CD4-positive, alpha-beta T cell treated with Interferon gamma for 1 hour (primary cell): ENCODE measurements at regions not wholly inside any gene's neighbourhood (a gene's known extent, or its start where the extent isn't known, plus 50 kb on each side); places are given as distances from the start of the nearest gene placed in this dataset.

Source experiments
- DNase-seq: peaks from one replicate; pipeline ENCODE4 v3.0.0-alpha.2; 2020

DNA sequence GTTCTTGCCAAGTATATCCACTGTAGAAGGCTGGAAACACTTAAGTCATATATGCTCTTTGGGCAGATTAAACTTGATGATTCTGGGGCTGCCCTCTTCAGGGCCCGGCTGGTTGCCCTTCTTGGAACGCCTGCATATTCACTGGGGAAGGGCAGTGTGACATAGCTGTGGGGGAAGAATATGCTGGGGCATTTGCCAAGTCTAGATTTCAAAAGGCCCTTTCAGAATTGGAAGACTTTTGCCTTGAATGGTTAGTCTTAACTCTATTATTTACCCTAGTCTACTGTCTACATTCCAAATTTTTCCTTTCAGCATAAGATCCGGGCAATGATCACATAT, 161.2 kb upstream of the PITX1 start:
- no peak for DNase-seq

DNA sequence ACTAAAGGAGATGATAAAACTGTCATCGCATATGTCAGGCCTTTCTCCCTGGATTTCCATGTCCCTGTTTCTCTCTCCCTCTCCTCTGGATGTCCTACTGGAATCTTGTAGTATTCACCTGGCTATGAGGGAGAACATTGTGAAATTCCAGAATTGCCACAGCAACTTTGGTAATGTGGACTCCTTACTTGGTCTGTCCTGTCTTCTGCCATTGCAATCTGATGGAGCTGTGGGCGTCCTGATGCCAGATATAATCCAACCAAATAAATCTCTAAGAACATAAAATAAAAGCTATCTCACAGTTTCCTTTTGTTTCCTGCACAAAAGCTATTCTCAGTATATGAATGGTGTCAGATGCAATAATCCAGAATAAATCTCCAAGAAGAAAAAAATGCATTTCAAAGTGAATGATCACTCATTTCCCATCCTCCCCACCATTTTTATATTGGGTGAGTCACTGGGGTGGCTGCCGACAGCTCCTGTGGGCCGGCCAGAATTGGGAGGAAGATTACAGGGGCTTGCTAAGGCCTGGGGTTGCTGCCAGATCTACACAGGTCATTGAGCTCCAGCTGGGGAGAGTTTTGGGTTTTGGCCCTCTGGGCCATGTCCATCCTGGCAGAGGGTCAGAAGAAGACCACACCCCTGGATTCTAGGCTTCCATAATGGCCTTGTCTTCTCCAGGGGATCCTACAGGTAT, 160.7 kb upstream of the PITX1 start:
- DNase-seq, result no peak

DNA sequence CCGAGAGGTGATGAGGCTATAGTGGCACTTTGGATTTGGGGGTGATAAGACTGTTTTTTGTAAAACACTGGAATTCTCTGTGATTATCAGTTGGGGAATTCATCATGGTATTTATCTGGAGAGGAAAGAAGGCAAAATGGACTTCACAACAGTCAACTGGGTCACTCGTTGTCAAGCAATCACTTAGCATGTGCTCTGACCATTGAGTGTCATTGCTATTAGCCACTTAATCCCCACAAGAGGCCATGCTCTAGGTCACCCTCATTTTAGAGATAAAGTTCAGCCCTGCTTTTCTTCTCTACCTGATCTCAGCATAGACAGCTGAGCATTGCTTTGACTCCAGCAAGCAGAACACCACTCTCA, 160.1 kb upstream of the PITX1 start:
- DNase-seq, result no peak

DNA sequence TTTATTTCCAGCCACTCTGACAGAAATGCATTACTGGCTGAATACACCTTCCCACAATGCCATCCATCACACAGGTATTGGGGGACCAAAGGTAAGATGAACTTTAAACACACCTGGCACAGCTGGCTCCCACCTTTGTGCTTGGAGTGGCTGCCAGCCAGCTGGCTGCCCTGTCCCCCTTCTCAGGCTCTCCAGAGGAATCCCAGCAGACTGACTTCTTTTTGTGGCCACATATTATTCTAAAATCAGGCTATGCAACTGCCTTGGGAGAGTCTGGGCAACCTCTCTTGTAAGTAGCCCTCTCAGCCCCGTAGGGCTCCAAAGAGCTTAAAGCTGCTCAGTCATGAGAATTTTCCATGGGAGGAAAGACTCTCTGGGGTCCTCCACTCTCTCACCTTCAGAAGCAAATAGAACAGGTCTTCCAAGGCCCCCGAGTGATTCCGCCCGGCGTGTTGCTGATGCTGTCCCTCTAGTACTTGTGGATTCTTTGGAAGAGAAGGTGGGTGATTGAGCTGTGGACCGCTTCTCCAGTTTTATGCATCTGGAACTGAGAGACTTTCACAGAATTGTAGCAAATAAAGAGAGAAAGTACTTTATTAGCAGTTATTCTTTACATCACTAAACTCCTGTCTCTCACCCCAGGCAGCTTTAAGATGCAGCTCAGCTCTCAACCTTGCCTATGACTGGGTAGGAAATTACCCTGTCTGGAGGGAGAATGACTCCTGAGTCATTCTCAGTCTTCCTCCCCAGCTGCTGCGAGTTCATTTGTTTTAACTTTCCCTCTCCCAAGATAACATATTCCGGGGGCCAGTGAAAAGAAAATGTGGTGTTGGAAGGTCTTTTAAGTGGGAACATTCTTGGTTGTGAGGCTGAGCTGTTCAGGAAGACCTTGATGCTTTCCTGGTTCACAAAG, 159.4 kb upstream of the PITX1 start:
- no peak for DNase-seq

DNA sequence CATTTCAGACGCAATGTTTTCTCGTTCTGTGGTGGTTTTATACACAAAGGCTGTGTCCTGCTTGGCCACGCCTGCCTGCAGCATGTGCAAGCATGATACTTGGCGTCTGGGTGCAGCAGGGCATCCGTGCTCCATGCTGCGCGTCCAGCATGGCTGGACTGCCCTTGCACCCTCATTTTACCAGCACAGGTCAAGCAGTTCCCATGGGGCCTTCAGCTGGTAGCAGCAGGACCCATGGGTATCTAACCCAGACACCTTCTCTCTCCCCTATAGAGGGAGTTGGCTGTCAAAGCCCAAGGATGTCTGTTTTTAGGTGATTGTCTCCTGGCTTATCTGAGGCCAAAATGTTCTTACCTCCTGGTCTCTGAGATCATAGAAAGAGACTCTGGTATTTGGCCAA, 158.3 kb upstream of the PITX1 start:
- no peak for DNase-seq

DNA sequence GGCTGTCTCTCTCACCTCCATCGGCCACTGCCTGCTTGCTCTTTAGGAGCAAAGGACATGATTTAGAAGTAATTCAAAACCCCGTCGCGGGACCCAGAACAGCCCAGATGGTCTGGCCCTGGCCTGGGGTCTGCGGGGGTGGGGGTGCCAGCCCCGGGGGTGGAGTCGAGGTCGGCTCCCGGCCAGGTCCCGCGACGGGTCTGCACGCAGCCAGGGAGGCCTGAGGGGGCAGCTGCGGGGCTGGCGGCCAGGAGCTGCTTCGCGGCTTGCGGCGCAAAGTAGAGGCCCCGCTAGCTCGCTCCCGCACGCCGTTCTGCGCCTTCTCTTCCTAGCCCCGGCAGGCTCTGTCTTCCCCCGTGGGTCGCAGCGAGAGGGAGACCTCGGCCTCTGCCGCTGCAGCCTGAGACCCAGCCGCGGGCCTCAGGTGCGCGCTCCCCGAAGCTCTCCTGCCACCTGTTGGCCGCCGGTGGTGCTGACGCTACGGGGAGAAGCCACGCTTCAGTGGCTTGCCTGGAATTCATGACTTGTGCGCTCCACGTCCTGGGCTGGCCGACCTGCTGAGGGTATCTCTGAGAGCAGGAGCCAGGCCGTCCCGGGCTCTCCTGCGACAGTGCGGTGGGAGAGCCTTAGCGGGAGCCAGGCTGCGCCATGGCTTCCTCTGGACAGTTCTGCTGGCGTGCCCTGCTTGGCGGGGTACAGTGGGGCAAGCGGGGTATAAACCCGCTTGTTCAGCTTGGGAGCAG, 157.2 kb upstream of the PITX1 start:
- DNase-seq, result peak; percentile 63

DNA sequence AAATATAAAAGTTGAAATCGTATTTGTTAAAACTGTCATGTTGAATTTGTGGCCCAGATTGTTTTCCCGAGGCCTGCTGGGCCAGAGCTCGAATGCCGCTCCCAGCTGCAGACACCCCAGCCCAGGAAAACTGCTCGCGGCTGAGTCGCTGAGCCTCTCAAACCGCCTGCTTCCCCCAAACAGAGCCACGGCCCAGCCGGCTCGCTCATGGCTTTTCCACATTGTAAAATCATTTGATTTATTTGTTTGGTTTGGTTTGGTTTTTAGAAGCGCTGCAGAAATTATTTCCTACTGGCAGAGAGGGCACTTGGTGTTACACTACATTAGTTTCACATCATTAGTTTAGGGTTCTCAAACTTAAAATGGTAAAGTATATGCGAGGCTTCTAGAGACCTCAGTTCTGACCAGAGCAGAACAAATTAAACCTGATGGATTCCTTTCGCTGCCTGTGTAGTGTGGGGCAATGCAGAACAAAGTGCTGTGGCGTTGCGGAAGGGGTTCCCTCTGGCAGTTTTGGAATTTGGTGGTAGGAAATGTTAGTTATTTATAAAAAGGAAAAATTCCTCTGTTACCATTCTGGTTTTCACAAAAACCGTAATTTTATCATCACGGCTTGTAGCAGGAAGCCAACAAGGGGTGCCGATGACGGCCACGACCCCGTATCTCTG, 156.5 kb upstream of the PITX1 start:
- no peak for DNase-seq

DNA sequence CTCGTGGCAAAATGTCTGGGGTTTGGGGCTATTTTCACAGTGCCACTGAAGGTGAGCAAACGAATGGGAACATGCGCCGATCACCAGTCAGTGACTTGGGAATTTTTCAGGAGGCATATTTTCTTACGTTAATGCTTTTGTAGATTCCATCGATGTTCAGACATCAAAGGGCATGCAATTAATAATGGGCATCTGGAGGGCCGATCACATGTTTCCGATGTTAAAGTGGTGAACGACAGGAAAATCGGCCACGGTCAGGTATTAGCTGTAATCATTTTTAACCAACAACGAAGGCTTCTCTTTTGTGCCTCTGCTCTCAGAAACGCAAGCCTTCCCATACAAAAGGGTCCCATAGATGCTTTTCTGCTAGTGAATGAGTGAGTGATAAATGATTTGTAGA, 155.0 kb upstream of the PITX1 start:
- DNase-seq, result no peak

DNA sequence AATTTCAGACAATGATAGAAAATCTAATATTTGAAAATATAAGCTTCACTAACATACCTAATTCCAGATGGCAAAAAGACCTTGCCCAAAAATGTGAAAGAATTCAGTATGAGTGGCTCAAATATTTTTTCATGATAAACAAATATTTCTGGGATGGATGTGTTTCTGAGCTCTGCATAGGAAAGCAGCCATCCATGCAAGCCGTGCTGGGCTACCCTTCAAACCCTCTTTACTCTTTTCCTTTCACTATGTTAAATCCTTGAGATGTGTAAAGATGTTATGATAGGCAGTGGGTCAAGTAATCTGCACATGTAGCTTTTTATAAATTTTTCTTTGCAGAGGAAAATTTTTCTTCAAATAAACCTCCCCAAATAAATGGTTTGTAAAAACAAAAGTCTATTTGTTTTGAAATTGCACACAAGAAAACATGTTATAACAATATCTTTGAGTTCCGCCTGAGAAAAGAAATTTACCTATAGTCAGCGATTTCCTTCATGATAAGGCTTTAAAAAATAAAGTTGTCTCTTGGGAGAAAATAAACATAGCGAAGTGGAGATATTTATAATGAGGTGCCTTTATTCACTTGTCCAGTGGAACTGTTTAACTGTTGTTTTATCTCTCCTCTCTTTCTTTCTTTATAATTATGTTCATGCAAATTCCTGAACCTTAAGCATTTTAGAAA, 154.3 kb upstream of the PITX1 start:
- DNase-seq, result no peak

DNA sequence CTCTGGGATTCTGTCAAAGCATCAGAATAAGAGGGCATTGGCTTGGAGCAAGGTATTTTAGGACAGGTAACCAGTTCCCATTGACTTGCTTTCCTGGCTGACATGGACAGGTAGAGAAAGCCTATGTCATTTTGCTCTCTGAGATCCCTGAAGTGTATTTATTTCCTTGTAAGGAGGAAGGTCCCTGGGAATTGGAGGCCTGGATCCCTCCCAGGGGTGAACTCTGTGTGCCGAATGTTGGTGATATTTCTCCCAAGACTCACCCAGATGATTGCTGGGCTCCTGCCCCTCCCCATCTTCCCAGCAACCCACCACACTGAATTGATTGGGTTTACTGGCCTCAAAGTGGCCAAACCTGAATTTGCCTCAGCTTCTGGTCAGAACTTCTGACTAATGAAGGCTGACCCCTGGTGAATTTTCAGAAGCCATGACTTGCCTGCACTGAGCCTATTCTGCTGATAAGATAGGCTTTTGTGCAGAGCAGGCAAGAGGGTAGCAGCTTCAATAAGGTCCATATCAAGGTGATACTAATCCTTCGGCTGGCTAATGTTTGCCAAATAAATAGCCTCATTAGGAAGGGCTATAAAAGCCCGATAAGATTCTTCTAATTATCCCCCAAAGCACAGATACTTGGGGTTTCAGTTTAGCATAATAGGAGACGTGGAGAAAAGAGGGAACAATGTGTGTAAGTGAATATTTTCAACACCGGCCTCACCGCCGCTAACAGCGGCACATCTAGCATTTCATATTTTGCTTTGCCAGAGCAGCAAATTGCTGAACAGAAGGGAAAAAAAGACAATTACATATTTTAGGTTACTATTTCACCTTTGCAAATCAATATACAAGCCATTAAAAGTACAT, 152.9 kb upstream of the PITX1 start:
- no peak for DNase-seq

DNA sequence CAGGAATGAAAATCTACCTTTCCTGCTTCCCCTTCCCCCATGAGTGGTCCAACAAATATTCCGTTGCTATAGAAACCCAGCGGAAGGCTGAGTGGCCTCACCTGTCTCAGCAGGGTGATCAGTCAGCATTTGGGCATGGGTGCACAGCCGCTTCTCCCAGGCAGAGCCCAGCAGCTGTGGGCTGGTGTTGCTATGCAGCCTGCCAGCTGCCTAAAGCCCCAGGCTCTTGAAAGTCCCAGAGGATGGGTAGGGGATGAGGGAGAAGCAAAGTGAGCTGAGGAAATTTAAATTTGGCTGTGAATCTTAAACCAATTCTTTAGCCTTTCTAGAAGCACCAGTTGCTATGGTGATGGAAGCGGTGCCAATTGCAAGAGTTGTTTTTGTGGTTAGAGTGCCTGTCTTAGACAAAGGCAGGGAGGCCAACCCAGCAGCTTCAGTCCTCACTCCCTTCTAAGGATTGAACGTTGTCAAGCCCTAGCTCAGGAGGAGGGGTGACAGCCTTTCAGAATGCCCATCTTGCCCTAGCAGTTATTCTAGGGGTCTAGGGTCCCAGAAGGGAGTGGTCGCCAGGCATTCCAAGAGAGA, 151.5 kb upstream of the PITX1 start:
- DNase-seq, result no peak

DNA sequence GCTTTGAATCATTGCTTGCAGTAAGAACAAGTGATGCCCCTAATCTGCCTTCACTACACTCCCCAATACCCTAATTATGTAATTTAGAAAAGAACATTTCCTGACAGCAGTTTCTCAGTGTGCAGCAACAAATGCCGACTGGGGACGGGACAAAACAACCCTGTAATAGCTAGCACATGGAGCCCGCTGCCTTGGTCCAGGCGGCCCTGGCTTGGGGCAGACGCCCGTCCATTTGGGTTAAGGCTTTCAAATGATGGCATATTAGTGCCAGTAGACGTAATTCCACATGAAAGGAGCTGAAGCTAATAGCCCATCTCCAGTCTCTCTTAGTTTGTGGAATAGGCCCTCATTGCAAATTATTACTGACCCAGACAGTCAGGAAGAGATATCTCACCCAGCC, 150.6 kb upstream of the PITX1 start:
- no peak for DNase-seq

DNA sequence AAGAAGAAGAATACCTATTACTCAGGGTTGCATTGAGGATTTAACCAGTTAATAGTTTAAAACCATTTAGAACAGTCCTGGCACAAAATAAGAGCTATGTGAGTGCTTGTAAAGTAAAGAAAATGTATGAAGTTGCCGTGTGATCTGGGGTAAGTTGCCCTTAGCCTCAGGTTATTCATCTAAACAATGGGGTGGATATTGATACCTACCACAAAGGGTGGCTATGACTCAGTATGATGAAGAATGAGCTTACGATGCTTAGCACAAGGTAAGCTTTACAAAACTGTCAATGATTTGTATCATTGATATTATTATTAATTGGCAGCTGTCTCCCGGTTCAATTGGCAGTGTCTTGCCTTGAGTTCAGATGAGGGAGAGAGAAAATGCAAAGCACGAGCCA, 149.4 kb upstream of the PITX1 start:
- DNase-seq, result no peak

DNA sequence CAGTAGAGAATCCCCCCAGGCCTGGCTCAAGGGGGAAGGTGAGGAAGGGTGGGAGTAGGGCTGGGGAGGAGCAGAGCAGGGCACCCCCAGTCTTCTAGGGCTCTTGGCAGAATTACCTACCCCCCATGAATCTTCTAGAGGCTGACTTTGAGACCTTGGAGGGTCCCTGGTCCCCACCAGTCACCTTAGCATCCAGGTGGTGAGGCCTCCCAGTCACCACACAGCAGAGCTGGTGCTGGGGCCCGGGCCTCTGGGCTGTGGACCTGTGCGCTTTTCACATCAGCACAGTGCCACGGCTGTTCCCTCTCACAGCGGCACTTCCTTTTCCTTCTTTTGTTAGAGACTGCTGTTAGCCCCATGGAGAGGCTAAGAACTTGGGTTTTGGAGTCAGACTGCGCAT, 148.6 kb upstream of the PITX1 start:
- no peak for DNase-seq

DNA sequence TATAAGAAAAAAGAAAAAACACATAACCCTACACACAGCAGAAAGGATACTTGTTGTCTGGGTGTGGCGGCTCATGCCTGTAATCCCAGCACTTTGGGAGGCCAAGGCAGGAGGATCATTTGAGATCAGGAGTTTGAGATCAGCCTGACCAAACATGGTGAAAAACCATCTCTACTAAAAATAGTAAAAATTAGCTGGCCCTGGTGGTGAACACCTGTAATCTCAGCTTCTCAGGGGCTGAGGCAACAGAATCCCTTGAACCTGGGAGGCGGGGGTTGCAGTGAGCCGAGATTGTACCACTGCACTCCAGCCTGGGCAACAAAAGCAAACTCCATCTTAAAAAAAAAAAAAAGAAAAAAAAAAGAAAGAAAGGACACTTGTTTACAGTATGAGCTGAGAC, 147.6 kb upstream of the PITX1 start:
- no peak for DNase-seq

DNA sequence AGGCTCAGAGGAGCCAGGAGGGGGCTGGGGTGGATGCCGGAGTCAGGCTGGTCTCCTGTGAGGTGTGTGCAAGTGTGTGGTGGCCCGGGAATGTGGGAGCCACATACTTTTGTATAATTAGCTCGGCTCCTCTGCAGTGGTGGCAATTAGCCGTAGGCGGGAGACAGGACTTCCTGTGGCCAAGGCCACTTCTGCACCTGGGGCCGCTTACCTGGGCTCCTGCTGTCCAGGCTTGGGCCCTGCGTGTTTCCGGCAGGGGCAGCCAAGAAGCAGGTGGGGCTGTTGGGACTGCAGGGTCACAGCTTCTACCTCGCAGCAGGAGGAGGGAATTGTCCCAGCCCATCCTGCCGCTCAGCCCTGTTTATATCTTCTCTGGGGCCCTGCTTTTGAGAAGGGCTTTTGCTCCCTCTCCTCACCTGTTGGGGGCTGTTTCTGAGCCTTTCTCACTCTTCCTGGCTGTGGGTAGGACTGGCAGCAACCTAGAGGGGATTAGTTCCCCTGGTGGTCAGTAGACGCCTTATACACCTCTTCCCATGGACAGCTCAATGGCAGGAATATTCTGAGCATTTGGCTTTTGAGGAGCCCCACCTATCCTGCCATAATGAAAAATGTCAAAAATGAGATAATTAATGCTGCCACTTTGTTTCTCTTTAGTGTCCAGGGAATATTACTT, 145.4 kb upstream of the PITX1 start:
- DNase-seq, result no peak

DNA sequence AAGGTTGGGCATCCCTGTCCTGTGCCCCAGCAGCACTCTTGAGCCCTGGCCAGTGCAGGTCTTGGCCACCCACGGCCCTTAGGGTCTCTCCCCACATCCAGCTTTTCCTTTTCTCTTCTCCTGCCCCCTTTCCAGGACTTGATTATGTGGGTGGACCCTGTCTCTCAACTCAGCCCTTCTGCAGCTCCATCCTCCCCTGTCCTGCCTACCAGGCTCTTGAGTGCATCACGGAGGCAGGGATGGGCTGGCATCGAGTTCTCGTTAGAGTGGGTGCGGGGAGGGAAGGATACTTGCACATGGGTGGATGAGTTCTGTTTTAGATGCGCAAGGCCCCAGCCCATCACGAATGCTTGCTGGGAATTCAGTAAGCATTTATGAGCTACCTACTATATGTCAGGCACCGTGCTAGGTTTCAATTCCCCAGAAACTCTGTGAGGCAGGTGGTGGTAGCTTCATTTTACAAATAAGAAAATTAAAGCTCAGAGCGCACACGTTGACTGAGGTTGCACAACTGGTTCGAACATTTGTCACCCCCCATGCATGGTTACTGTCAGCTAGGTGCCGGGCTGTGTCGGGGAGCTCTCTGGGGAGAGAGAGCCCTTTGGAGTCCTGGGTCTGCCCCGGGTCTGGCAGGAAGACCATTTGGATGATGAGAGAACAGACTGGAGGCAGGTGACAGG, 144.6 kb upstream of the PITX1 start:
- DNase-seq, result no peak

DNA sequence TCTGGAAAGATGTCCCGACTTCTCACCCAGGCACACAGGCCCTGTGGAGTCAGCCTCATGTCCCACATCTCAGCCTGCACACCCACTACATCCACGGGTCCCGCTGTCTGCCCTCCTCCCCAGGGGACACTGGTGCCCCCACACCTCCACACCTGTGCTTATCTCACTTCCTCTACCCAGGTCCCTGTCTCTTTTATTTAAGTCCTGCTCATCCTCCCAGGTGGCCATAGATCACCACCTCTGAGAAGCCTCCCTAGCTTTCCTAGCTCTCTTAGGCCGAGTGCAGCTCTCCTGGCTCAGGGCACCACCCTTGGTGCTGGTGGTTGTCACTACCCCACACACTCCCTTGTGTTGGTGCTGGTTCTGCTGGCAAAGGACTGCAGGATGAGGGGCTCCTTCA, 143.6 kb upstream of the PITX1 start:
- no peak for DNase-seq

DNA sequence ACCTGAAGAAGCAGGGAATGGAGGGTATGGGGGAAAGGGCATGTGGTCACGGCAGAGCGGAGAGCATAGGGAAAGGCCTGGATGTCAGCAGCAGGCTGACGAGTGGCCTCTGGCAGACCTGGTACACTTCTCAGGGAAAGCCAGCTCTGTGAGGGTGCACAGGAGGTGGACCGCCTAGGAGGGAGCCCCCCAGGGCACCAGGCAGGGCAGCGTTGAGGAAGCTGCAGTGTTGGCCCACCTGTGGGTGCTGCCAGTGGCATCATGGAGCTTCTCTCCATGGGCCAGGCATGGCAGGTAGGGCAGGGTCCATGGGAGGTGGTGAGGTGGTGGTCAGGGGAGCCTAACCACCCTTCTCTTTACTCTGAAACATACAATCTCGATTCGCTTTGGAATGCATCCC, 143.0 kb upstream of the PITX1 start:
- no peak for DNase-seq
